Astrocyte (in vitro differentiated cells and primary cell): ENCODE measurements at regions not wholly inside any gene's neighbourhood (a gene's known extent, or its start where the extent isn't known, plus 50 kb on each side); places are given as distances from the start of the nearest gene placed in this dataset.

Experiments
- EZH2 ChIP-seq: IDR thresholded peaks from 2 replicates; pipeline ENCODE4 v1.6.1; 2012; ENCODE audit warnings: mild to moderate bottlenecking, low read length, inconsistent platforms; ENCODE audit not compliant: insufficient read depth
- TF ChIP-seq, protein P1 (sequence below): IDR thresholded peaks from 2 replicates; pipeline ENCODE4 v1.5.1; 2011; ENCODE audit warnings: low read depth, mild to moderate bottlenecking, inconsistent platforms, low read length, moderate library complexity; ENCODE audit not compliant: insufficient read depth

DNA sequence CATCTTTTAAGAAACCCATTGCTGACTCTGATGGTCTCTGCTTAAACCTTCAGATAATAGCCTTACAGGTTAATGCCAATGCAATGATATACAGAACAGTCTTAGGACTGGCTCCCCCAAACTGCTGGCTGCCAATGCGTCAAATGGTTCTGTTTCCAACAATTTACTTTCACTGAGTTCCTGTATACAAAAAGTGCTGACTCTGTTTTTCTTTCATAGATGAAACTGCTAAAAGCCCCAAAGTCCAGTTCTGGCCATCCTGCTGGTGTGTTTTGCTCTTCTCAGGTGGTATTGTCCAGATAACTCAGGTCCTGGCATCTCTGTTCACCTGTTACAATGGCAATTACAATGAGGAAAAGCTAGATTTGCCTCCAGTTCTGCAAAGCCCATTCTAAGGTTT, 326.9 kb downstream of the GRIN2B start:
- TF ChIP-seq, protein P1, sequence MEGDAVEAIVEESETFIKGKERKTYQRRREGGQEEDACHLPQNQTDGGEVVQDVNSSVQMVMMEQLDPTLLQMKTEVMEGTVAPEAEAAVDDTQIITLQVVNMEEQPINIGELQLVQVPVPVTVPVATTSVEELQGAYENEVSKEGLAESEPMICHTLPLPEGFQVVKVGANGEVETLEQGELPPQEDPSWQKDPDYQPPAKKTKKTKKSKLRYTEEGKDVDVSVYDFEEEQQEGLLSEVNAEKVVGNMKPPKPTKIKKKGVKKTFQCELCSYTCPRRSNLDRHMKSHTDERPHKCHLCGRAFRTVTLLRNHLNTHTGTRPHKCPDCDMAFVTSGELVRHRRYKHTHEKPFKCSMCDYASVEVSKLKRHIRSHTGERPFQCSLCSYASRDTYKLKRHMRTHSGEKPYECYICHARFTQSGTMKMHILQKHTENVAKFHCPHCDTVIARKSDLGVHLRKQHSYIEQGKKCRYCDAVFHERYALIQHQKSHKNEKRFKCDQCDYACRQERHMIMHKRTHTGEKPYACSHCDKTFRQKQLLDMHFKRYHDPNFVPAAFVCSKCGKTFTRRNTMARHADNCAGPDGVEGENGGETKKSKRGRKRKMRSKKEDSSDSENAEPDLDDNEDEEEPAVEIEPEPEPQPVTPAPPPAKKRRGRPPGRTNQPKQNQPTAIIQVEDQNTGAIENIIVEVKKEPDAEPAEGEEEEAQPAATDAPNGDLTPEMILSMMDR = no peak
- TF ChIP-seq EZH2 = no peak
